ENCODE measurements at regions not wholly inside any gene's neighbourhood (a gene's known extent, or its start where the extent isn't known, plus 50 kb on each side); places are given as distances from the start of the nearest gene placed in this dataset.

DNA sequence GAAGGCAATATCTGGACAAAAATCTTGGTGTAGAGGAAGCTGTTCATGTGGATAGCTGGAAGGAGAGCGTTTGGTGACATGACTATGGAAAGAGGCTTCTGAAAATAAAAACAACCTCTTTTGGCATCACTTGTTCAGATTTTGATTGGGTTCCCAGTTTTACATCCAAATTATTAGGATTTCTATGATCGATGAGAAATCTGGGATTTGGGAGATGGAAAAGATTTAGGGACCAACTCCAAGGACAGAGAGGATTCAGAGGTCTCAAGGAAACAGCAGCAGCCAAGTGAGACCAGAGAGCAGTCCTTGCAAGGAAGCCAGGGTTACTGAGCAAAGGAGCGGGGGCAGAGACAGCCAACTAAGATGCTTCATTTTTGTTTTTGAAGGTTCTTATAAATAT lies 441.7 kb downstream of the TRIB2 start:
- no peak for DNase-seq (ENCODE audit: low read depth in 1 of 2, low spot score in 1 of 2)
- H3K36me3 ChIP-seq, result no peaks in the 10 kb centered on the region
- H3K27ac ChIP-seq, result no peak overlapping the region
- TF ChIP-seq, protein P1, sequence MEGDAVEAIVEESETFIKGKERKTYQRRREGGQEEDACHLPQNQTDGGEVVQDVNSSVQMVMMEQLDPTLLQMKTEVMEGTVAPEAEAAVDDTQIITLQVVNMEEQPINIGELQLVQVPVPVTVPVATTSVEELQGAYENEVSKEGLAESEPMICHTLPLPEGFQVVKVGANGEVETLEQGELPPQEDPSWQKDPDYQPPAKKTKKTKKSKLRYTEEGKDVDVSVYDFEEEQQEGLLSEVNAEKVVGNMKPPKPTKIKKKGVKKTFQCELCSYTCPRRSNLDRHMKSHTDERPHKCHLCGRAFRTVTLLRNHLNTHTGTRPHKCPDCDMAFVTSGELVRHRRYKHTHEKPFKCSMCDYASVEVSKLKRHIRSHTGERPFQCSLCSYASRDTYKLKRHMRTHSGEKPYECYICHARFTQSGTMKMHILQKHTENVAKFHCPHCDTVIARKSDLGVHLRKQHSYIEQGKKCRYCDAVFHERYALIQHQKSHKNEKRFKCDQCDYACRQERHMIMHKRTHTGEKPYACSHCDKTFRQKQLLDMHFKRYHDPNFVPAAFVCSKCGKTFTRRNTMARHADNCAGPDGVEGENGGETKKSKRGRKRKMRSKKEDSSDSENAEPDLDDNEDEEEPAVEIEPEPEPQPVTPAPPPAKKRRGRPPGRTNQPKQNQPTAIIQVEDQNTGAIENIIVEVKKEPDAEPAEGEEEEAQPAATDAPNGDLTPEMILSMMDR (IDR thresholded peaks at IDR 0.05; ENCODE audit: low read depth, low read length), result no peak
- no peaks in the 10 kb centered on the region for H3K4me1 ChIP-seq (ENCODE audit: low read depth)
- no peaks in the 10 kb centered on the region for H3K9me3 ChIP-seq (ENCODE audit: low read depth)
- H3K27me3 ChIP-seq, result no peaks in the 10 kb centered on the region
- no peak overlapping the region for H3K4me3 ChIP-seq

DNA sequence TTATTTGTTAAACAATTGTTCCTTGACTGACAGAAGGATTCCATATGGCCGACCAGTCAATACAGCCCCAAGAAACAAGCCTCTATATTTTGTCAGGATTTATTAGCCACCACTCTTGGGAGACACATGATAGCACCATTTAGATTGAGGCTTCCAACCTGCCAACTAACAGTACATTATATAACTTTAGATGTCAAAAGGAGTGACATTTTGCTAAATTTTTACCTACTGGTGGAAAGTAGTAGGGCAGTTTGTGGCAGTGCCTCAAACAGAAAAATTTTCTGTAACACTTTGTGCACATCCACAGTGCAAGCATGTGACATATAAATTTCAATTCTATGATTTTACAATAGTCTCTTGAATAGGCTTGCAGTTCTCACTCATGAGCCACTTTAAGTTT lies 464.0 kb downstream of the TRIB2 start:
- Histone ChIP-seq H3K9me3 (ENCODE audit: low read depth) (no peaks in the 10 kb centered on the region), H3K36me3 (no peaks in the 10 kb centered on the region), H3K27me3 (no peaks in the 10 kb centered on the region), H3K4me3 (no peak overlapping the region), H3K27ac (no peak overlapping the region), H3K4me1 (ENCODE audit: low read depth) (no peaks in the 10 kb centered on the region)
- TF ChIP-seq, protein P1 (IDR thresholded peaks at IDR 0.05; ENCODE audit: low read depth, low read length), result no peak
- no peak for DNase-seq (ENCODE audit: low read depth in 1 of 2, low spot score in 1 of 2)

DNA sequence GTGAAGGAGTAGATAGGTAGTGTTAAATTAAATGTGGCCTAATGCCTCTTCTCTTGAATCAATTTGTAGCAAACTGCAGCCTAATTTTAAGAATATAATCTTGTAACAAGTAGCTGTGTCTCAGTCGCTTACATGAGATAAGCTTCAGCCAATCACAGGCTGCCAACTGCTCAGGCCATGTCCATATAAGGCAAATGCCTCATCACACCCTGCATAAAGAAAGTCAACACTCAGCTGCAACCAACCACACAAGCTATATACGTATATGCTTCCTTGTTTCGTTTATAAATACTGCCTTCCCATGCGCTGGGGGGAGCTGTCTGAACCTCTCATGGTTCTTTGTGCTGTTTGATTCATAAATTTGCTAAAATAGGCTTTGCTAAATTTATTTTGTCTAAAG lies 476.3 kb downstream of the TRIB2 start:
- H3K27me3 ChIP-seq, result peaks cover 4% of the 10 kb centered on the region
- no peak for DNase-seq (ENCODE audit: low read depth in 1 of 2, low spot score in 1 of 2)
- TF ChIP-seq, protein P1 (IDR thresholded peaks at IDR 0.05; ENCODE audit: low read depth, low read length), result no peak
- no peak overlapping the region for H3K27ac ChIP-seq
- H3K9me3 ChIP-seq (ENCODE audit: low read depth), result no peaks in the 10 kb centered on the region
- no peaks in the 10 kb centered on the region for H3K36me3 ChIP-seq
- no peaks in the 10 kb centered on the region for H3K4me1 ChIP-seq (ENCODE audit: low read depth)
- H3K4me3 ChIP-seq, result no peak overlapping the region

DNA sequence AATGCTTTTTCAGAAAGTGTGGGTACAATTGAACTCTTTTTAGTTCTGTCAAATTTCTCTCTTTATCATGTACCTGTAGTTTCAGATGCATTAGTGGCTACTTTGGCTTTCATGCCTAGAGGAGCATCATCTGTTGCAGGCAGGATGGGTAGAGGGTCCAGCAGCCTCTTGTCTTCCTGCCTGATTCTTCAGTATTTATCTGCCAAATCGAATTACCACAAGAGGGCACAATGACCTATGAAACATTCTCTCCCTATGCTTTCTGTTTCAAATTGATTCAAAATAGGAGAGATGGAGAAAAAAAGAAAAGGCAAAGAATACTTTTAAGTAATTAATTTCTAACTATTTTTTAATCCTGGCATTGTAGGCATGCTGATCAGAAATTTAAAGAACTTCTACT lies 477.2 kb downstream of the TRIB2 start:
- H3K27ac ChIP-seq, result no peak overlapping the region
- no peaks in the 10 kb centered on the region for H3K27me3 ChIP-seq
- H3K36me3 ChIP-seq, result no peaks in the 10 kb centered on the region
- no peak overlapping the region for H3K4me3 ChIP-seq
- no peaks in the 10 kb centered on the region for H3K9me3 ChIP-seq (ENCODE audit: low read depth)
- peak; percentile 22 to 24 for DNase-seq (ENCODE audit: low read depth in 1 of 2, low spot score in 1 of 2)
- TF ChIP-seq, protein P1 (IDR thresholded peaks at IDR 0.05; ENCODE audit: low read depth, low read length), result peak; percentile 15
- no peaks in the 10 kb centered on the region for H3K4me1 ChIP-seq (ENCODE audit: low read depth)

DNA sequence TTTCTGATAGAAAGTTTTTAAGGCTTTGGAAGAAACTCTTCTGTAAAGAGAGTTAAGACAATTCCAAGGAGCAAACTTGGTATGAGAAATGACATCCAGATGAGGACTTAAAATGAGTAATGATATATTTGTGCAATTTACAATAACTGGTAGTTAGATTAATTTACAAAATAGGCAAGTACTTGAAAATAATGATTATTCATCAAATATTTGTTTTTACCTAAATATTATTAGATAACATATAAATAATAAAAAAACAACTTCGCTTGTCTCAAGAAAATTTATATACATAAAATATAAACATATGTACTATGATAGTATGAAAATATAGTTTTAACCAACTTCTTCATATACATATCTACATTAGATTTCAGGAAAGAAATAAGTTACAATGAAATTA lies 478.5 kb downstream of the TRIB2 start:
- no peaks in the 10 kb centered on the region for H3K36me3 ChIP-seq
- H3K27ac ChIP-seq, result no peak overlapping the region
- H3K9me3 ChIP-seq (ENCODE audit: low read depth), result no peaks in the 10 kb centered on the region
- no peak overlapping the region for H3K4me3 ChIP-seq
- TF ChIP-seq, protein P1 (IDR thresholded peaks at IDR 0.05; ENCODE audit: low read depth, low read length), result no peak
- no peaks in the 10 kb centered on the region for H3K27me3 ChIP-seq
- no peaks in the 10 kb centered on the region for H3K4me1 ChIP-seq (ENCODE audit: low read depth)
- no peak for DNase-seq (ENCODE audit: low read depth in 1 of 2, low spot score in 1 of 2)

DNA sequence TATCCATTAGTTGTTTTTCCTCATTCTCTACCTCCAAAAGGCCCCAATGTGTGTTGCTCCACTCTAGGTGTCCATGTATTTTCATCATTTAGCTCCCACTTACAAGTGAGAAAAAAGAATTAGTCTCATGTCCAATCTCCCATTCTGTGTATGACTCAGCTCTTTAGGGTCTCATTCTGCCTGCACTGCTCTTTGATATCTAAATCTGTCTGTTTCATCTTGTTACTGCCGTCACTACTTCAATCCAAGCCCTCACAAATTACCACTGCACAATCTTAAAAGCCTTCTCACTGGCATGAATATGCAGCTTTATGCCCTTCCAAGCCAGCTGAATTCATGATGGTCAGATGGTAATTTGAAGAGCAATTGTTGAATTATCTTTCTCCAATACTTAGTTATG lies 480.5 kb downstream of the TRIB2 start:
- Histone ChIP-seq H3K27ac (no peak overlapping the region), H3K9me3 (ENCODE audit: low read depth) (no peaks in the 10 kb centered on the region), H3K27me3 (no peaks in the 10 kb centered on the region), H3K36me3 (no peaks in the 10 kb centered on the region), H3K4me3 (no peak overlapping the region), H3K4me1 (ENCODE audit: low read depth) (no peaks in the 10 kb centered on the region)
- no peak for DNase-seq (ENCODE audit: low read depth in 1 of 2, low spot score in 1 of 2)
- TF ChIP-seq, protein P1 (IDR thresholded peaks at IDR 0.05; ENCODE audit: low read depth, low read length), result no peak

Data from cardiac muscle cell (in vitro differentiated cells and primary cell).